T-helper 2 cell treated with Interferon-gamma antibody and Interleukin-4, amounts not matched to agents 5 μg/mL and 100 μg/mL, for 36 hours (primary cell): ENCODE measurements at regions not wholly inside any gene's neighbourhood (a gene's known extent, or its start where the extent isn't known, plus 50 kb on each side); places are given as distances from the start of the nearest gene placed in this dataset.
A peak's percentile ranks its signal among the peaks of the same experiment; 100 is the strongest.

Experiments used
- DNase-seq: peaks from one replicate; pipeline ENCODE4 v3.0.0; 2021; ENCODE audit warnings: low spot score
- H3K27ac Mint-ChIP-seq: one replicate; pipeline ENCODE4 v1.8.0; 2021; ENCODE audit warnings: mild to moderate bottlenecking, mixed read lengths
- H3K27me3 Mint-ChIP-seq: one replicate; pipeline ENCODE4 v1.8.0; 2021; ENCODE audit warnings: low read depth, mixed read lengths
- H3K36me3 Mint-ChIP-seq: one replicate; pipeline ENCODE4 v1.8.0; 2021; ENCODE audit warnings: low read depth, mixed read lengths
- H3K4me1 Mint-ChIP-seq: one replicate; pipeline ENCODE4 v1.8.0; 2021; ENCODE audit warnings: low read depth, mixed read lengths
- H3K4me3 Mint-ChIP-seq: one replicate; pipeline ENCODE4 v1.8.0; 2022; ENCODE audit warnings: mild to moderate bottlenecking, moderate library complexity, mixed read lengths
- H3K9me3 Mint-ChIP-seq: one replicate; pipeline ENCODE4 v1.8.0; 2021; ENCODE audit warnings: mixed read lengths

- Mint-ChIP-seq H3K4me3 (no peak overlapping the region), H3K36me3 (no peaks in the 10 kb centered on the region), H3K27me3 (no peaks in the 10 kb centered on the region)
Measured at GRCh38 chrX:39840133-39840532, 257.6 kb downstream of the BCOR start.

GRCh38 chrX:39840581-39841093 lies 257.1 kb downstream of the BCOR start:
- H3K36me3 Mint-ChIP-seq = no peaks in the 10 kb centered on the region
- no peaks in the 10 kb centered on the region for H3K9me3 Mint-ChIP-seq
- H3K27me3 Mint-ChIP-seq = no peaks in the 10 kb centered on the region
- DNase-seq = no peak
- no peak overlapping the region for H3K4me3 Mint-ChIP-seq
- H3K4me1 Mint-ChIP-seq = no peaks in the 10 kb centered on the region
- H3K27ac Mint-ChIP-seq = no peak overlapping the region

More at GRCh38 chrX:39840133-39840532, 257.6 kb downstream of the BCOR start:
- no peaks in the 10 kb centered on the region for H3K4me1 Mint-ChIP-seq
- no peak for DNase-seq
- H3K9me3 Mint-ChIP-seq = no peaks in the 10 kb centered on the region
- H3K27ac Mint-ChIP-seq = no peak overlapping the region

GRCh38 chrX:39841604-39842003 lies 256.2 kb downstream of the BCOR start:
- H3K27ac Mint-ChIP-seq = no peak overlapping the region
- no peak overlapping the region for H3K4me3 Mint-ChIP-seq
- H3K36me3 Mint-ChIP-seq = no peaks in the 10 kb centered on the region
- no peak for DNase-seq
- H3K9me3 Mint-ChIP-seq = no peaks in the 10 kb centered on the region
- no peaks in the 10 kb centered on the region for H3K27me3 Mint-ChIP-seq
- no peaks in the 10 kb centered on the region for H3K4me1 Mint-ChIP-seq

- Mint-ChIP-seq H3K4me1 (no peaks in the 10 kb centered on the region), H3K27ac (no peak overlapping the region), H3K36me3 (no peaks in the 10 kb centered on the region), H3K27me3 (no peaks in the 10 kb centered on the region), H3K9me3 (no peaks in the 10 kb centered on the region), H3K4me3 (no peak overlapping the region)
- no peak for DNase-seq
Measured at GRCh38 chrX:39842281-39842973, 255.3 kb downstream of the BCOR start.

- no peaks in the 10 kb centered on the region for H3K36me3 Mint-ChIP-seq
- no peaks in the 10 kb centered on the region for H3K4me1 Mint-ChIP-seq
- H3K9me3 Mint-ChIP-seq = no peaks in the 10 kb centered on the region
Measured at GRCh38 chrX:39843318-39843717, 254.4 kb downstream of the BCOR start.

GRCh38 chrX:39845233-39845632 lies 252.5 kb downstream of the BCOR start:
- no peaks in the 10 kb centered on the region for H3K27me3 Mint-ChIP-seq
- H3K36me3 Mint-ChIP-seq = peaks cover 4% of the 10 kb centered on the region
- DNase-seq = no peak
- H3K4me1 Mint-ChIP-seq = peaks cover 5% of the 10 kb centered on the region
- H3K27ac Mint-ChIP-seq = no peak overlapping the region
- H3K4me3 Mint-ChIP-seq = no peak overlapping the region
- H3K9me3 Mint-ChIP-seq = no peaks in the 10 kb centered on the region

More at GRCh38 chrX:39843318-39843717, 254.4 kb downstream of the BCOR start:
- no peak for DNase-seq
- Mint-ChIP-seq H3K27ac (no peak overlapping the region), H3K4me3 (no peak overlapping the region), H3K27me3 (no peaks in the 10 kb centered on the region)

- Mint-ChIP-seq H3K36me3 (peaks cover 6% of the 10 kb centered on the region), H3K27me3 (no peaks in the 10 kb centered on the region), H3K27ac (no peak overlapping the region), H3K9me3 (no peaks in the 10 kb centered on the region), H3K4me1 (peaks cover 14% of the 10 kb centered on the region), H3K4me3 (no peak overlapping the region)
- DNase-seq = no peak
Measured at GRCh38 chrX:39846460-39846859, 251.3 kb downstream of the BCOR start.

GRCh38 chrX:39848243-39848642 lies 249.5 kb downstream of the BCOR start:
- Mint-ChIP-seq H3K36me3 (peaks cover 9% of the 10 kb centered on the region), H3K4me3 (no peak overlapping the region), H3K9me3 (no peaks in the 10 kb centered on the region), H3K27ac (no peak overlapping the region), H3K27me3 (no peaks in the 10 kb centered on the region), H3K4me1 (peaks cover 29% of the 10 kb centered on the region)
- no peak for DNase-seq

GRCh38 chrX:39848900-39849299 lies 248.9 kb downstream of the BCOR start:
- Mint-ChIP-seq H3K9me3 (no peaks in the 10 kb centered on the region), H3K27ac (no peak overlapping the region), H3K4me3 (no peak overlapping the region), H3K4me1 (peaks cover 33% of the 10 kb centered on the region), H3K36me3 (peaks cover 11% of the 10 kb centered on the region), H3K27me3 (no peaks in the 10 kb centered on the region)
- no peak for DNase-seq

GRCh38 chrX:39850209-39850608 lies 247.5 kb downstream of the BCOR start:
- H3K9me3 Mint-ChIP-seq = no peaks in the 10 kb centered on the region
- H3K36me3 Mint-ChIP-seq = peaks cover 12% of the 10 kb centered on the region
- no peaks in the 10 kb centered on the region for H3K27me3 Mint-ChIP-seq
- no peak for DNase-seq
- peak overlapping the region; percentile 15 for H3K27ac Mint-ChIP-seq
- H3K4me1 Mint-ChIP-seq = peaks cover 44% of the 10 kb centered on the region
- no peak overlapping the region for H3K4me3 Mint-ChIP-seq

GRCh38 chrX:39850630-39851152 lies 247.1 kb downstream of the BCOR start:
- peaks cover 47% of the 10 kb centered on the region for H3K4me1 Mint-ChIP-seq
- peak overlapping the region; percentile 41 for H3K27ac Mint-ChIP-seq
- H3K4me3 Mint-ChIP-seq = peak overlapping the region; percentile 66
- peak; percentile 27 for DNase-seq
- H3K9me3 Mint-ChIP-seq = no peaks in the 10 kb centered on the region
- H3K27me3 Mint-ChIP-seq = no peaks in the 10 kb centered on the region
- peaks cover 12% of the 10 kb centered on the region for H3K36me3 Mint-ChIP-seq

- peaks cover 57% of the 10 kb centered on the region for H3K4me1 Mint-ChIP-seq
- H3K9me3 Mint-ChIP-seq = no peaks in the 10 kb centered on the region
- no peak for DNase-seq
- no peaks in the 10 kb centered on the region for H3K27me3 Mint-ChIP-seq
- H3K27ac Mint-ChIP-seq = no peak overlapping the region
- H3K4me3 Mint-ChIP-seq = peak overlapping the region; percentile 66
- H3K36me3 Mint-ChIP-seq = peaks cover 12% of the 10 kb centered on the region
Measured at GRCh38 chrX:39851745-39852455, 245.9 kb downstream of the BCOR start.

GRCh38 chrX:39852491-39852890 lies 245.3 kb downstream of the BCOR start:
- peak overlapping the region; percentile 52 for H3K27ac Mint-ChIP-seq
- H3K4me3 Mint-ChIP-seq = peak overlapping the region; percentile 36
- no peak for DNase-seq
- H3K9me3 Mint-ChIP-seq = no peaks in the 10 kb centered on the region
- H3K4me1 Mint-ChIP-seq = peaks cover 61% of the 10 kb centered on the region
- peaks cover 12% of the 10 kb centered on the region for H3K36me3 Mint-ChIP-seq
- H3K27me3 Mint-ChIP-seq = no peaks in the 10 kb centered on the region

- no peak for DNase-seq
- Mint-ChIP-seq H3K4me3 (peak overlapping the region; percentile 86), H3K27ac (peak overlapping the region; percentile 97), H3K9me3 (no peaks in the 10 kb centered on the region), H3K36me3 (peaks cover 12% of the 10 kb centered on the region), H3K27me3 (no peaks in the 10 kb centered on the region), H3K4me1 (peaks cover 70% of the 10 kb centered on the region)
Measured at GRCh38 chrX:39853417-39854030, 244.2 kb downstream of the BCOR start.
